Suppressor macrophage (primary cell): ENCODE measurements at regions not wholly inside any gene's neighbourhood (a gene's known extent, or its start where the extent isn't known, plus 50 kb on each side); places are given as distances from the start of the nearest gene placed in this dataset.
A peak's percentile ranks its signal among the peaks of the same experiment; 100 is the strongest.
"Not testable (repeated sequence)": the region's sequence is repeated elsewhere in the genome, so short reads cannot be mapped to it uniquely, and the experiment has no call there.

ENCODE experiments used
- DNase-seq, 4 experiments: peaks; one replicate each; pipeline ENCODE4 v3.0.0-alpha.2; 2020 to 2022

GRCh38 chr5:10126900-10127299 is 122.8 kb downstream of the ATPSCKMT start:
- no peak for DNase-seq

GRCh38 chr5:10125116-10125515 is 124.6 kb downstream of the ATPSCKMT start:
- DNase-seq = no peak

GRCh38 chr5:10124287-10124686 is 125.4 kb downstream of the ATPSCKMT start:
- DNase-seq = no peak

GRCh38 chr5:10123254-10123989 is 126.3 kb downstream of the ATPSCKMT start:
- no peak for DNase-seq

- DNase-seq = no peak
Measured at GRCh38 chr5:10122076-10122726, 127.5 kb downstream of the ATPSCKMT start.

GRCh38 chr5:10120934-10121333 is 128.8 kb downstream of the ATPSCKMT start:
- DNase-seq = no peak

GRCh38 chr5:10118150-10118549 is 131.5 kb downstream of the ATPSCKMT start:
- no peak for DNase-seq

- no peak for DNase-seq
Measured at GRCh38 chr5:10116594-10116993, 133.1 kb downstream of the ATPSCKMT start.

- no peak for DNase-seq
Measured at GRCh38 chr5:10115669-10116068, 134.0 kb downstream of the ATPSCKMT start.

GRCh38 chr5:10111571-10111970 is 138.1 kb downstream of the ATPSCKMT start:
- peak in 1 of 4 experiments; percentile 2 for DNase-seq

- no peak for DNase-seq
Measured at GRCh38 chr5:10110228-10110627, 139.5 kb downstream of the ATPSCKMT start.

- DNase-seq = no peak
Measured at GRCh38 chr5:10109299-10109698, 140.4 kb downstream of the ATPSCKMT start.

GRCh38 chr5:10106806-10107205 is 142.9 kb downstream of the ATPSCKMT start:
- no peak for DNase-seq

GRCh38 chr5:10106285-10106684 is 143.4 kb downstream of the ATPSCKMT start:
- no peak for DNase-seq

- DNase-seq = no peak
Measured at GRCh38 chr5:10102706-10103497, 146.8 kb downstream of the ATPSCKMT start.

GRCh38 chr5:10102235-10102634 is 147.5 kb downstream of the ATPSCKMT start:
- not testable (repeated sequence) for DNase-seq

- no peak for DNase-seq
Measured at GRCh38 chr5:10099548-10099947, 150.1 kb downstream of the ATPSCKMT start.

- DNase-seq = no peak
Measured at GRCh38 chr5:10091701-10092100, 158.0 kb downstream of the ATPSCKMT start.

- DNase-seq = no peak
Measured at GRCh38 chr5:10090074-10090473, 159.6 kb downstream of the ATPSCKMT start.

GRCh38 chr5:10085185-10085584 is 164.5 kb downstream of the ATPSCKMT start:
- DNase-seq = no peak

GRCh38 chr5:10081584-10081983 is 168.1 kb downstream of the ATPSCKMT start:
- no peak for DNase-seq

GRCh38 chr5:10077791-10078545 is 171.7 kb downstream of the ATPSCKMT start:
- DNase-seq = no peak
